T-helper 2 cell (primary cell): ENCODE measurements at regions not wholly inside any gene's neighbourhood (a gene's known extent, or its start where the extent isn't known, plus 50 kb on each side); places are given as distances from the start of the nearest gene placed in this dataset.
"Not testable (repeated sequence)": the region's sequence is repeated elsewhere in the genome, so short reads cannot be mapped to it uniquely, and the experiment has no call there.

ENCODE experiments used
- DNase-seq, 5 experiments: peaks; one replicate each; pipeline versions ENCODE4 v3.0.0 to v3.0.0-alpha.2; 2012 to 2022

DNA sequence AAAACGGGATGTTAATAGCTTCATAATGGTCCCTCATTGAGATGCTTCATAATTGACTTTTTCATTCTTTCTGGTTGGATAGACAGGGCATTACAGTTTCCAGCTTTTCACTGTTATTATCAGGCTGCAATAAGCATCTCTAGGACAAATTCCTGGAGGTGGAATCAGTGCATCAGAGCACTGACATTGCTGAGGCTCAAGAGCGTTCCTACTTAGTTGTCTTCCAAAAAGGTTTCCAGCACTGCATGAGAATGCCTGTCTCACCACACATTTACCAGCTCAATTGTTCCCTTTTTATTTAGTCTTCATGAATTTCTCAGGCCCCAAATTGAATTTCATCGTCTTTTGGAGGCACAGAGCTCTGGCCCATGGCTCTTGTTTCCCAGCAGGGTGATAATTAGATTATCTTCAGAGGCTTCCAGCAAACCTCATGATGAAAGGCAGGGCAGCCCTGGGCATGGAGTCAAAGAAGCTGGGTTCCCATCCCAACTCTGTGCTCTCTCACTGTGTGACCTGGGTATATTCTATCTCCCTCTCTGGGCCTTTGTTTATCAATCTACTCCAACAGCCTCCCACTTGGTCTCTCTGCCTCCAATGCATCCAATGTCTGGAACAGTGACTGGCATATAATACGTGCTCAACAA lies 451.4 kb downstream of the PTPRU start:
- DNase-seq: no peak

DNA sequence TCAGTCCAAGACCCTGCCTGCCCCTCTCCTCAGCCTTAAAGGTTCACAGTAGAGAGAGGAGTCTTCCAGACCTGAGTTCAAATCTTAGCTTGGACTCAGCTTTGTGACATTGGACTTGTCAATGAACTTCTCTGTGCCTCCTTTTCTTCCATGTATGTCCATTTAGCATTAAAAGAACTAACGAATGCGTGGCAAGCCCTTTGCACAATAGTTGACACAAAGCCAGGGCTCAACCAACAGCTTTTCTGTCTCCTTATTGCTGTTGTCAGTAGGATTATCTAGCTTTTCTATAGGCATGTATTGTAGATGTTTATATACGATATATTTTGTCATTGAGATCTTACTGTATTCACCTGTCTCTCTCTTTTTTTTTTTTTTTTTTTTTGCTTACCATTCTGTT lies 450.8 kb downstream of the PTPRU start:
- DNase-seq: no peak

DNA sequence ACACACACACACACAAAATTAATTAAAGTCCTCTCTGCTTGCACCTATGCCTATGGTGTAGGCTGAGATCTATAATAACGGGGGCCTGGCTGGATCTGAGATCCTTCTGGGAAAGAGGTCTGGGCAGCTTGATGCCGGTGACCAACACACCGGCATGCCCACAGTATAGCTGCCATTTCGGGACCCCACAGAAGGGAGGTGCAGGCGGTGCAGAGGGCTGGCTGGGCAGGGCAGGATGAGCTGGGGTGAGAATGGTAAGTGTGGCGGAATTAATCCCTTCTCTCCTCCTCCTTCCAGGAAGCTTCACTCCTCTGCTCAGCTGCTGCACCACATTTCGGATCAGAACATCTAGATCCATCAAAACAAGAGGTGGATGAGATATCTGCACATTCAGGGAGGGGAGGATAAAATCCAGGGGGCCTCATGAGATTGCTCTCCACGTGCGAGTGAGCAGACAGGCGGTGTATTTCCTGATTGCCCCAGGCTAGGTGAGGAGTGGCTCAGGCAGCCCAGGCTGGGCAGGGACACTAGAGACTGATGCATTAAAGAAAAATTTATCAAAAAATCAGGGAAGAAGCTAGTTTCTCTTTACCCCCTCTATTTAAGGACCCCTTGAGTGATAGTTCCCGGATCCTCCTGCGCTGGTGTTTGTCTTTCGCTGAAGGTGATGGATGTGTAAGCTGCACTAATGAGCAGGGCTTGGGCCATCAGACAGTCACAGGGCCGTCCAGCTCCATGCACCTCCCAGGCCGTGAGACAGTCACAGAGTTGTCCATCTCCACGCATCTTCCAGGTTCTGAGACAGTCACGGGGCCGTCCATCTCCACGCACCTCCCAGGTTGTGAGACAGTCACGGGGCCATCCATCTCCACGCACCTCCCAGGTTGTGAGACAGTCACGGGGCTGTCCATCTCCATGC lies 449.9 kb downstream of the PTPRU start:
- DNase-seq: no peak

DNA sequence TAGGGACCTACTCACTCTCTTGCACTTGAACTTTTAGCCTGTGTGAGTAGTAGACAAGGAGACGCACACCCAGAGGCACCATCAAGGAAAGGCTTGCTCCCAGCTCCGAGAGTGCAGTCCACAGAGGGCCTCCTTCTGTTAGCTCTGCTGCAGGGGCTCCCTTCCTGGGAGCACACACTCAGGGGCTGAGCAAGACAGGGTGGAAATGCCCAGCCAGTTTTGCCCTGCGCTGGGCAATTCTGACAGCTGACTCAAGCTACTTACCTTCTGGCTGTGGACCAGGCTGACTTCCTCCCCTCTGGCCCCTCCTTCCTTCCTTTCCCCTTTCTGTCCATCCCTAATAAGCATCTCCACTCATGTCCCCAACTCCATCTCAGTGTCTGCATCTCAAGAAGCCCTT lies 449.1 kb downstream of the PTPRU start:
- DNase-seq: no peak

DNA sequence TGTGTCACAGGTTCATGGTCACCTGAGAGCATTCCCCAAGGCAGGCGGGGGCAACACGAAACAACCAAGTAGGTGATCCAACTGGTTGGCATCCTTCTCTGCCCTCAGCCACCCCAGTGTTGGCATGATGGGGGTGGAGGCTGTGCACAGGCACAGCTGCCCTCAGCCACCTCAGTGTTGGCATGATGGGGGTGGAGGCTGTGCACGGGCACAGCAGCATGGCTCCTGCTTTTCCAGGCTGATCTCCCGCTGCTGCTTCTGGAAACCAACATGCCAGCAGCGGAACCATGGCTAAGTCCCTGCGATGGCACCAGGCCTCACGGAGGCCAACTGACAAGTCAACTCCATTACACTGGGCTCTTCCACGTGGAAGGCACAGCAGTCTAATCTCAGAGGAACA lies 447.8 kb downstream of the PTPRU start:
- DNase-seq: no peak

DNA sequence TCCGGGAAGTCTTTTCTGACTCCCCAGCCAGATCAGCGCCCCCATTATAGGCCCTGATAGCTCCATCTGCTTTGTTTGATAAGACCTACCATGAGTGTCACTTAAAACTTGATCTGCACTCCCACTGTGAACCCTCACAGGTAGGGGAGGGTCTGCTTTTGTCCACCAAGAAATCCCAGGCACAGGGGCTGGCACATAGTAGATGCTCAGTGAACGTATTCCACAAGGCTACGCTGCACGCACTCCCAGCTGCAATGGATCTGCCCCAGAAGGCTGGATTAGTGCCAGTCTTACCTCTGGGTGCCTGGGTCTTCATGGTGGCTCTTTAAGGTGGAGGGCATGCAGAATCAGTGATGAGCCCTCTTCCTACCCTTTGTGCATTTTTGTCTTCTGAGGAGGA lies 447.1 kb downstream of the PTPRU start:
- no peak for DNase-seq

DNA sequence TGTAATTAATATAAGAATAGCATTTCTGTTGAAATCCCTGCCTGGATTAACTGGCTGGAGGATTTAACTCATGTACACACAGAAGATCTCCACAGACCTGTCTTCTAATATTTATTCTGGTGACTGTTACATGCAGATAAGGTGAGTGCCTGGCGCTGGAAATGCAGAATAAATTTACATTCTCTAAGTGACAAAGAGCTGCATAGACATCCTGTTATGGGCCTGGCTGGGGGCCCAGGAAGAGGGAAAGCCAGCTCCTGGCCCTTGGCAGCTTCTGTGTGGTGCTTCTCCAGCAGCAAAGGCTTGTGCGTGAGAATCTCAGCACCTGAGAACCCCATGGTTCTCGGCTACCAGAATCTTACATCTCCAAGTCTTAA lies 446.6 kb downstream of the PTPRU start:
- DNase-seq: no peak

DNA sequence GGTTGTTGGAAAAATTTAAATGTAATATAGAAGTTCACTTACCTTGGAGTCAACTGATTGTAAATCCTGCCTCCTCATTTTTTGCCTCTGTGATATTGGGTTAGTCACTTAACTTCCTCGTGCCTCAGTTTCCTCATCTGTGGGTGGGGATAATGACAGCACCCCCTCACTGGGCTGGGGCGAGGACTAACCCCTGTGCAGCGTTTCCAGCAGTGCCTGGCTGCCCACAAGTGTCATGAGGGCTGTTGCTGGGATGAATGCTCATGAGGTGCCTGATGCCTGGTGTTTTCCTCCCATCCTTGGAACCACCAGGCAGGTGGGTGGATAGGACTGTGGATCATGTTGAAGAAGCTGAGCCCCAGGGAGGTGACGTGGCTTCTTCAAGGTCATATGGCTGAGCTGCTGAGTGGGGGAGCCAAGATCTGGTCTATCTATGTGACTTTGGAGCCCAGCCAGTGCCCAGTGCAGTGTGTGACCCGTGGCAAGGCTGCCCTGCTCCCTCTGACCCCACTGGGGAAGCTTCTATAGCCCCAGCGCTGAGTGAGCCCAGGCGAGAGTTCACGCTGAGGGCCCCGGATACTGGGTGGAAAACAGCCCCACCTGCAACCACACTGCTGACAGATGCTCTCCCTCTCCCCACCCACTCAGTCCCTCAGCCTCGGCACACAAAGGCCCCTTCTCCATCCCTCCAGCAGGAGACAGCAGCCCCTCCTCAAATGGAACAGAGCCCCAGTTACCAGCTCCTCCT lies 446.0 kb downstream of the PTPRU start:
- no peak for DNase-seq

DNA sequence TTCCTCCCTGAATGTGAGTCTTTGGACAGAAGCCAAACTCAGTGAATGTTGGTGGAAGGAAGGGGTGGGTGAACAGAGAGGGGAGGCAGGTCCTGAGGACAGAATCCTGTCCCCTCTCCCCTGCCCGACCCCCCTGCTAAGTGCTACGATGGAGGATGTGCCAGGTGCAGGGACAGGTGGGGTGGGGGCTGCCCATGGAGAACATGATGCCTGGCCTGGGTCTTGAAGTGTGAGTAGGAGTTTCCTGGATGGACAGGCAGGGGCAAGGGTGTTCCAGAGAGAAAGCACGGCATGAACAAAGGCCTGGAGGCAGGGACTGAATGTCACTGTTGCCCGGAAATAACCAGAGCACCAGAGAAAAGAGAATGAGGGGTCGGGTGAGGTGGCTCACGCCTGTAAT lies 445.1 kb downstream of the PTPRU start:
- not testable (repeated sequence) for DNase-seq

DNA sequence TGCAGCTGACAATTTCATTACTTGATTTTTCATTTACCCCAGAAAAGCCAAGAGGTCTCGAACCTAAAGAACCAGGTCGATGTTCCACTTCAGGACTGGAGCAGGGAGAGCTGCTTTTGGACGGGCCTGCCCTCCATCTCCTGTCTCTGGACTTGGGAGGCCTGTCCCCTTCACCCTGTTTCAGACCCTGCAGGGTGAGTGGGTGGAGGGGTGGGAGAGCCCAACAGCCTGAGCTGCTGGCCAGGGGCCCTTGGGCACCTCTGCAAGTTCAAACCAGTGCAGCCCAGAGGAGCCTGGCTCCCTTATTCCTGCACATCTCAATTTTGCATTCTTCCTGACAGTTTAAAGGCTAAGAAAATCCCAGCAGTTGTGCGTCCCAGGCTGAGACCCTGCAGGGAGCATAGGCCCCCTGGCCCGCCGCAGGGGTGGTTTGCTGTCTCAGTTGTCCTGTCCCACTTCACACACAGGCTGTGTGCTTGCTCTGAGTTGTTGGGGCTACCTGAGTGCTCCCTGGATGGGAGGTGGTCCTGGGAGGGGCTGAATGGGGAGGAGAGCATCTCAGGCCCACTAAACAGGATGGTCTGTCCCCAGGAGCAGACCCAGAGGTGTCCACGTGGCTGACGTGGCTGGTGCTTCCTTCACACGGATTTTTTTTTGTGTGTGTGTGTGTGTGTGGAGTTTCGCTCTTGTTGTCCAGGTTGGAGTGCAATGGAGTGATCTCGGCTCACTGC lies 443.7 kb downstream of the PTPRU start:
- DNase-seq: no peak

DNA sequence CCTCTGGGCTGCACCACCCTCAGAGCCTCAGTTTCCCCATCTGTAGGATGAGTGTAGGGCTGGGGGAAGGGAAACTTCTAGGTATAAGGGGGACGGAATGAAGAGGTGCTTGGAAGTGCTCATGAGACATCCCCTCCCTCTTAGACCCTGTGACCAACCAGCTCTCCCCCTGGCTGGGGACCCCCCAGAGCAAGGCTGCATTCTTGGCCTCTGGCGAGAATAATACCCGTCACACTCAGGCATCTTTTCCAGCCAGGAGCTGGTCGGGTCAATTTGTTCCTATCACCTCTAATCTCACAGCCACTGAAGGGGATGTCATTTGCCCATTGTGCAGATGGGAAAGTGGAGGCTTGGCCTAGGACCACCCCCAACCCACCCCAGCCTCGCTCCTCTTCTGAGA lies 443.0 kb downstream of the PTPRU start:
- no peak for DNase-seq

DNA sequence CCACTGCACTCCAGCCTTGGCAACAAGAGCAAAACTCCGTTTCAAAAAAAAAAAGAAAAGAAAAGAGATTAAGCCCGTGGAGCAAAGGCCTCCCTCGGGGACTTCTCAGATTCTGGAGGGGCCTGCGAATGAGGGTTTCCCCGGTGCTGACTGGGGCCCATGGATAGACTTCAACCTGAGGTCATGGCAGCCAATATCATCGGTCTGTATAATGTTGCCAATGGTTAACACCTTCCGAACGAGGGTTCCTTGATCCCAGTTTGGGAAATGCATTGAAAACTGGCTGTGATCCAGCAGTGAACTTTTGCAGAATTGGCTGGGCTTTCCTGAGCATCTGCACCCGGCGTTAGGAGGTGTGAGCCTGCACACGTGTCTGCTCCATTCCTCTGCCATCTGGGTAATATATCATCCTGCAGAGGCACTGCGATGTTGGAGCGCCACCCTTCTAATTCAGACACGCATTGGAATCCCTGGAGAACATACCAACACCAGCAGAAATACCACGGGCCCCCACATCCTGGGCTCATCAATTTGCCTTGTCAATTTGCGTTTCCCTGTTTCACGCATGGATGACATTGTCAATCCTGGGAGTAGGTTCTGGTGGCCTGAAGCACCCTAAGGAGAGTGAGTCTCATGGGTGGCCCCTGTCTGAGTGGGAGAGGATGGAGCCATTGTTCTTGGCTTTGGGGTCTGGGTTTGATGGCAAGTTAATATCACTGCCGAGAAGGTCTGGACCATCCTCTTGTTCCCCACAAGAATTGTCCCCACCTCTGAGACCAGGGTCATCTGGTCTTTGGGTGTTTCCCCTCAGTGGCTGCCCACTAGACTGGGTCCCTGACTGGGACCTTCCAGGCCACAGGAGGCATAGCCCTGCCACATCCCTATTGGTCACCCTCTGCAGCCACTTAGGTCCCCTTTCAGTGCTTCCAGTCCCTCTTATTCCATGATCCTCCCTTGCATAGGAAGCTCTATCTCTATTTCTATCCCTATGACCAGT lies 441.0 kb downstream of the PTPRU start:
- DNase-seq: no peak

DNA sequence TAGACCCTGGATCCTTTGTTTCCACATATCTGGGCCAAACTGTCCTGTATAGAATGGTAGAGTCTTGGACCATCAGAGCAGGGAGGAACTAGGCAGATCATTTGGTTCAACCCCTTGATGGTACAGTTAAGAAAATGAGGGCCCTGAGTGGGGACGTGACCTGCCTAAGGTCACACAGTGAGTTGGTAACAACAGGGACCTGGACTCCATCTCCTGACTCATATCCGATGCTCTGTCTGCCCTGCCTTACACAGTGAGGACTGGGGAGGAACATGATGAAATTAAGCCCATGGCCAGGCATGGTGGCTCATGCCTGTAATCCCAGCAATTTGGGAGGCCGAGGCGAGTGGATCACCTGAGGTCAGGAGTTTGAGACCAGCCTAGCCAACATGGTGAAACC lies 440.2 kb downstream of the PTPRU start:
- DNase-seq: no peak

DNA sequence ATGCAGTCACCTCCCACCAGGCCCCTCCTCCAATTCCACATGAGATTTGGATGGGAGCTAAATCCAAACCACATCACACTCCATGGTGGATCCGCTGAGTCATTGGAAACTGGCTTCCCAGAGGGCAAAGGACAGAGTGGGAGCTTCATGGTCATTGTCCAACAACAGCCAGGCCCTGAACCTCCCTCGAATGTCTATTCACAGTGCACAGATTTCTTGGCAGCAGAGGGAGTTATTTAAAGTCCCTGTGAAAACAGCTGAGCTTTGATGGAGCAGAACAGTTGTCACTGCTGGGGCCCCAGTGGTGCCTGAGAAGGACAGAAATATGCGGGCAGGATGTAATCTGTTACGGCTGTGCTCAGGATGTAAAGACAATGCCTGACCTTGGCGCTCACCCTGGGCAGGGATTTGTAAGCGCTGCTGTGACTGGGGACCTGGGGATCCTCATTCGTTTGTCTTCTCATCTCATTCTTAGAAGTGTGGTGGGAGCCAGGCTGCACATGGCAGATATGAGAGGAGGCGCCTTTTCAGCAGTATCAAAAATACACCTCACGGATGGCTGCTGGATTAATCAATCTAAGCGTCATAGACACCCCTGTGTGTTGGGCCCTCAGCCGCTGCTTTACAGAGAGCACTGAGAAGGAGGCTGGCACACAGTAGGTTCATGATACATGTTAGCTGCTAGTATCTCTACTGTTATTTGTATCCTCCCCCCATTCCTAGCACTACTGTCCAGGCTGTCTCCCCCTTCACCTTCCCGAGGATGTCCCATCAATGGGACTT lies 439.4 kb downstream of the PTPRU start:
- no peak for DNase-seq

DNA sequence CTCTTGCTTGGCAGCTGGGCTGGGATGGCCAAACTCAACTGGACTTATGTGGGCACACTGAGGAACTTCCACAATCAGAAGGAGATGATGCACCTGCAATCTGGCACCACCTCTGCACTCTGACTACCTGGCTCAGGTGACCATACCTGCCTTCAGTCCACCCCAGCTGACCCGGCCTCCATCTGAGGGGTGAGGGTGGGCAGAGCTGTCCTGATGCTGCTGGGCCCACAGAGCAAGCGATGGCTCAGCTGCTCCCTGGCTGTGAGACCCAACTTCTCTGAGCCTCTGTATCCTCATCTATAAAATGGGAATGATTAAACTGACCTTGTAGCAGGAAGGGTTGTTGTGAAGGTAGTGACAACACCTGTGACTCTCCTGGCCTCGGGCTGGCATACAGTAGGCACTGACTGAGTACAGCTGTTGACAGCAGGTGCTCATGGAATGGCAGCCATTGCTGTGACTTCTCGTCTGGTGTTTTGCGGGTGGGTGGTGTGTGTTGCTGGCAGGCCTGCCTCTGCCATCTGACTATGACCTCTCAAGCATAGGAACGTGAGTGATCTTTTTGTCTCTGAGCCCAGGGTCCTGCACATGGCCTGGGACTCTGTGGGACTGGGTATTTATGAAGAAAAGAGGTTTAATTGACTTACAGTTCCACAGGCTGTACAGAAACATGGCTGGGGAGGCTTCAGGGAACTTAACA lies 438.5 kb downstream of the PTPRU start:
- DNase-seq: no peak

DNA sequence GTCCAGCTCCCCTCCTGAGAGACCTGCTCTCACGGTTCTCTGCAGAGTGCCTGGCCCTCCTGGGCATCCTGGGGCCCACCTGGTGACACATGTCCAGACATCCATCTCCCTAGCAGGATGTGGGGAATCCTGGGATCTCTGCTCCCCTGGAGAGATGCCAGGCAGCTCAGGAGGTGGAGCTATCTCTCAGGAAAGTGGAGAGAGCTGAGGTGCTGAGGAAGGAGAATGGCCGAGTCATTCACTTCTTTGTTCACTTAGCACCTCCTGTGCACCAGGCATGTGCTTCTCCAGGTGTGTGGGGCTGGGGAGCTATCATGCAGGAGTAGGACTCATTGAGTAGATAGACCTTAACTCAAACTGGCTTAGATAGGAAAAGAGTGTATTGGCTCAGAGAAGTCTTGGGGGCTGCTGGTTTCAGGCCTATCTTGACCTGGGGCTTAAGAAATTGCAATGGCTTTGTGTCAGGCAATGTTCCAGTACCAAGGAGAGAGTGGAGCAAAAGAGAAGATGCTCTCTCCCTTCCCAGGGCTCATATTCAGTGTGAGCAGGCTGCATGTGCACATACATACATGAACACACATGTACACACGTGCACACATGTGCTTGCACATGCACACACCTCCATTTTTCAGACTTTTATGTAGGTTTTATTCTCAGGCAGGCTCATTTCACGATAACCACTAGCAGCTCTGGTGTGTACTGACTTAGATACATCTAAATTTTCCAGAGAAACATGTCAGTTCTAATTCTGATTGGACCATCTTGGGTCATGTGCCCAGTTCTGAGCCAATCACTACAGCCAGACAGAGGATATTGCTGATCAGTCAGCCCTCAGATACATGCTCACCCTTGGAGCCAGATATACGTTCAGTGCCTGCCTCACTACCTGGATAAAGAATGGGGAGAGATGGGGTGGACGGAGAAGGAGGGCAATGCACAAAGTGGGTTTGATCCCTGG lies 437.6 kb downstream of the PTPRU start:
- no peak for DNase-seq

DNA sequence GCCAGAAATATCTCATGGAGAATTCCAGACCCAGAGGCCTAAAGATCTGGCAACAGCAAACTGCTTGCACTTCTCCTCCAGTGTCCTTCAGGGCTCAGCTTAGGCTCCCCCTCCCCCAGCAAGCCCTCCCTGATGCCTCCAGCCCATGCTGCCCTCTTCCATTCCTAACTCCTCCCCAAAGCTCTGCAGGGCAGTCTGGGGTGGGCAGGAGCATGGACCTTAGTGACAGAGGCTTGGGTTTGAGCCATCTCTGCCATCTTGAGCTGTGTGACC lies 436.8 kb downstream of the PTPRU start:
- no peak for DNase-seq

DNA sequence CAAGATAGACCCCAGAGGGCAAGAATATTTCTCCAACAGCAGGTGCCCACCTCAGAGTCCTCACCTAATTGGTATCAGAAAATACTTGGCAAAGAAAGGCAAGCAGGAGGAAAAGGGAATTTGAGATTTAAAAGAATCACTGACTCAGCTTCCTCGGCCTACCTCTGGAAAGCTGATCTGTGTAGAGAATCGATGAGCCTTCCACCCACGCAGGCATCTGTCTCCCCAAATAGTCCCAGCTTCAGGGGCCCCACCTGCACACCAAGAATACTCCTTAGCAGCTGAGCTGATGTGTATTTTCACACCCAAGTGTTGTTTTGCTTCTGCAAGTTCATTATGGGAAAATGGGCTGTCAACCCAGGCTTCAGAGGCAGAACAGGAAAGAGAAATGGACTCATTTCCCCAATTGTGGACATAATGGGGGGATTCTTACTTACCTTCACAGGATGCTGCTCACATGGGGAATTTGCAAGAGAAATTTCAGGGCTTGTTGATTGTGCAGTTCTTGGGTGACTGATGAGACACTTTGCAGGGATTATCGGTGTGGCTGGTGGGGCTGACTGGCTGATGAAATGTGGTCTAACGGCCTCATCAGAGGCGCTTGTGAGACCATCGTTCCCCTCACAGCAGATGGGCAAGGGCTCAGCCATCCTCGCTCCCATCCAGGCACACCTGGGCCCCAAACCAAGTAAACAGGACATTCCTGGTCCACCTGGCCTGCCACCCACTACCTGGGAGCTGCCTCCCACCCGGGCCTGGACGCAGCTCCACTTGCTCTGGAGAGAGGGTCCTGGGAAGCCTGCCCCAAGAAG lies 436.3 kb downstream of the PTPRU start:
- no peak for DNase-seq
